Tibial artery (tissue), 4 donors: ENCODE measurements at regions not wholly inside any gene's neighbourhood (a gene's known extent, or its start where the extent isn't known, plus 50 kb on each side); places are given as distances from the start of the nearest gene placed in this dataset.

ENCODE experiments used
- DNase-seq, 2 donors: peaks; one replicate each; pipeline ENCODE4 v3.0.0-alpha.2; 2019
- H3K27ac ChIP-seq, 2 donors: fragments of 200-600 bp; sonication (generic) in 1 of 2; 1 replicate in 1 of 2; 2 replicates in 1 of 2; pipeline ENCODE4 v1.5.1; 2018 to 2019; ENCODE audit warnings: mild to moderate bottlenecking in 1 of 2
- H3K27me3 ChIP-seq, 2 donors: fragments of 200-600 bp; sonication (generic) in 1 of 2; one replicate each; pipeline versions ENCODE4 v1.5.1 to v1.6.0; 2016 to 2019
- H3K36me3 ChIP-seq, 3 donors: fragments of 200-600 bp; sonication (generic) in 2 of 3; one replicate each; pipeline ENCODE4 v1.5.1; 2016 to 2019; ENCODE audit warnings: mild to moderate bottlenecking in 2 of 3
- H3K4me1 ChIP-seq, 4 donors: fragments of 200-600 bp; sonication (generic) in 2 of 4; 1 replicate in 3 of 4; 2 replicates in 1 of 4; pipeline ENCODE4 v1.5.1; 2016 to 2019
- H3K4me3 ChIP-seq, 2 donors: fragments of 200-600 bp; sonication (generic) in 1 of 2; 1 replicate in 1 of 2; 2 replicates in 1 of 2; pipeline ENCODE4 v1.5.1; 2018 to 2019; ENCODE audit warnings: mild to moderate bottlenecking in 2 of 2
- H3K9me3 ChIP-seq, 3 donors: fragments of 200-600 bp; sonication (generic) in 1 of 3; one replicate each; pipeline ENCODE4 v1.5.1; 2016 to 2019
- intact Hi-C: fragments of 100-400 bp; cut with DNase I; formaldehyde crosslinking; loops from one replicate; pipeline ENCODE4 v1.15.0; 2023; ENCODE audit warnings: low total_unique reads
- TF ChIP-seq, protein P1 (sequence below), 2 experiments: fragments of 200-600 bp in 1 of 2; fragments of 450-650 bp in 1 of 2; IDR thresholded peaks; one replicate each; pipeline ENCODE4 v1.5.1; 2017 to 2019; ENCODE audit warnings: antibody characterized with exemption in 2 of 2, mild to moderate bottlenecking in 1 of 2, moderate library complexity in 1 of 2

DNA sequence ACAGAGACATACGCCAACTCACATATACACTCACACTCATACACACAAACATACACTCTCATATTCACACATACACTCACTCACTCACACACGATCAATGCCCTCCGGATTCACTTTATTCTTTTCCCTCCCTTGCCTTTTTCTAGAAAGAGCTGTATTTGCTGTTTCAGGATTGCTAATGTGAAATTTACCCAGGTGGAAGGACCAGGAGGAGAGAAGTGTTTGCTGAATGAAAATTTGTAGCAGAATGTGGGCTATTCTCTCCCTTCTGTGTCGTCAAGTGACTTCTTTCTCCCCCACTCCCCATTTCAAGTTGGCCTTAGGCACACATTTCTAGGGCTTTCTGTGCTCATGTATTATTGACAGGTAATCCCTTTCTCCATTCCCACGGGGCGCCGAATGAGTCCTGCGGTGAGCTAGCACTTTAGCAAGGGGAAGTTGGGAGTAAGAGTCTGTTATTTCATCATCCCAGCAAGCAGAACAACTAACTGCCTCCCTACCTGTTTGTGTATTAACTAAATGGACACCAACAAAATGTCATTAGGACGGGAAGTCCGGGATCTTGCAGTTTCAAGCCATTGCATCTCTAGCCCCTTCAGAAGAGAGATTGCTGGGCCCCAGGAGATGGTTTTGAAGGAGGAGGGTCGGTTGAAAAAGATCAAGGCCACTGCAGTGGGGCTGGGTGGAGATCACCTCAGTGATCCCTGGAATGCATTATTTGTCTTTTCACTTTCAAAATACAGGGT lies 97.1 kb upstream of the TAF11L2 start:
- no peaks in the 10 kb centered on the region for H3K9me3 ChIP-seq
- no peak overlapping the region for H3K27ac ChIP-seq
- H3K36me3 ChIP-seq = no peaks in the 10 kb centered on the region
- H3K4me1 ChIP-seq = peaks cover 0 to 4% (median 0%) of the 10 kb centered on the region in 4 donors
- no peak for DNase-seq
- TF ChIP-seq, protein P1, sequence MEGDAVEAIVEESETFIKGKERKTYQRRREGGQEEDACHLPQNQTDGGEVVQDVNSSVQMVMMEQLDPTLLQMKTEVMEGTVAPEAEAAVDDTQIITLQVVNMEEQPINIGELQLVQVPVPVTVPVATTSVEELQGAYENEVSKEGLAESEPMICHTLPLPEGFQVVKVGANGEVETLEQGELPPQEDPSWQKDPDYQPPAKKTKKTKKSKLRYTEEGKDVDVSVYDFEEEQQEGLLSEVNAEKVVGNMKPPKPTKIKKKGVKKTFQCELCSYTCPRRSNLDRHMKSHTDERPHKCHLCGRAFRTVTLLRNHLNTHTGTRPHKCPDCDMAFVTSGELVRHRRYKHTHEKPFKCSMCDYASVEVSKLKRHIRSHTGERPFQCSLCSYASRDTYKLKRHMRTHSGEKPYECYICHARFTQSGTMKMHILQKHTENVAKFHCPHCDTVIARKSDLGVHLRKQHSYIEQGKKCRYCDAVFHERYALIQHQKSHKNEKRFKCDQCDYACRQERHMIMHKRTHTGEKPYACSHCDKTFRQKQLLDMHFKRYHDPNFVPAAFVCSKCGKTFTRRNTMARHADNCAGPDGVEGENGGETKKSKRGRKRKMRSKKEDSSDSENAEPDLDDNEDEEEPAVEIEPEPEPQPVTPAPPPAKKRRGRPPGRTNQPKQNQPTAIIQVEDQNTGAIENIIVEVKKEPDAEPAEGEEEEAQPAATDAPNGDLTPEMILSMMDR (IDR thresholded peaks at IDR 0.05) = no peak
- intact Hi-C loops = no loop called here
- no peak overlapping the region for H3K4me3 ChIP-seq
- H3K27me3 ChIP-seq = peaks cover 0 to 29% of the 10 kb centered on the region in 2 donors

DNA sequence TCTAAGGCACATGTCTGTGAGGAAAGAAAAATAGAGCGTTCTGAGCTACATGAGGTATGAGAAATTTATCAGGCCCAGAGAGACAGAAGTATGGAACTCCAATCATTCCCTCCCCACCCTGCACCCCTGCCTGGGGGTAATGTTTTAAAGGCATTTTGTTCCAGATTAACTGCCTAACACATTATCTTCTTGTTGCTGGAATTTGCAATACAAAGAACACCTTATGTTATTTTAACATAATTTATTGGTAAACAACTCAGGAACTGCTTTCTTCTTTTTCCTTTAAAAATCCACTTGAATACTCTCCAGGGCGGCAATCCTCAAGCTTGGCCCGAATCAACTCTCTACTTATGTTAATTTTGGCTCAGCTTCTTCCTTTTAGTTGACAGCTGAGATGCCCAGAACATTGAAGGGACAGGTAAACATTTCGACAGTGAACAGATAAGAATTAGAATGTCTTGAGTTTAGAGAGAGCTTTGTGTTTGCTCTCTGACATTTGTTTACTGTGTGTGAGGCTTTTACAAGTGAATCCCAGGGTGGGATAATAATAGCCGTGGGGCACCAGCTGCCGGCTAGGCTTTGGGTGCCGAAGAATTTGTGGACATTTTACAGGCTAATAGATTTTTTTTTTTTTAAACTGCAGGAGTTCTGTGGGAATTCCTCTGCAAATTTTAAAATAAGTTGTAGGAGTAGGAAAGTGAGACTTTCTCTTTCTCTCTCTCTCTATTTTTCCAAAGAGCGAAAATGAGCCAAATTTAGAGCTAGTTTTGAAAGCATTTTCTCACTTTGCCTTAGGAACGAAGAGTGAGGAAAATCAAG lies 96.4 kb upstream of the TAF11L2 start:
- intact Hi-C loops = no loop called here
- Histone ChIP-seq H3K27ac (no peak overlapping the region), H3K9me3 (no peaks in the 10 kb centered on the region), H3K36me3 (no peaks in the 10 kb centered on the region), H3K4me1 (peaks cover 0 to 4% (median 0%) of the 10 kb centered on the region in 4 donors), H3K27me3 (peaks cover 0 to 29% of the 10 kb centered on the region in 2 donors), H3K4me3 (no peak overlapping the region)
- TF ChIP-seq, protein P1 (IDR thresholded peaks at IDR 0.05) = no peak
- DNase-seq = no peak

- DNase-seq = no peak
- intact Hi-C loops = no loop called here
These were observed 95.5 kb upstream of the TAF11L2 start for GRCh38 chr5:17402289-17403121.

GRCh38 chr5:17403695-17404490 lies 94.1 kb upstream of the TAF11L2 start:
- H3K9me3 ChIP-seq = no peaks in the 10 kb centered on the region
- TF ChIP-seq, protein P1 (IDR thresholded peaks at IDR 0.05) = no peak
- intact Hi-C loops = no loop called here
- H3K4me1 ChIP-seq = peaks cover 0 to 4% (median 0%) of the 10 kb centered on the region in 4 donors
- H3K4me3 ChIP-seq = no peak overlapping the region
- no peak overlapping the region for H3K27ac ChIP-seq
- no peaks in the 10 kb centered on the region for H3K36me3 ChIP-seq
- H3K27me3 ChIP-seq = peaks cover 0 to 25% of the 10 kb centered on the region in 2 donors
- DNase-seq = no peak

More at GRCh38 chr5:17402289-17403121, 95.5 kb upstream of the TAF11L2 start:
- Histone ChIP-seq H3K27ac (no peak overlapping the region), H3K27me3 (peaks cover 0 to 26% of the 10 kb centered on the region in 2 donors), H3K4me3 (no peak overlapping the region), H3K9me3 (no peaks in the 10 kb centered on the region), H3K36me3 (no peaks in the 10 kb centered on the region), H3K4me1 (peaks cover 0 to 4% (median 0%) of the 10 kb centered on the region in 4 donors)
- TF ChIP-seq, protein P1 (IDR thresholded peaks at IDR 0.05) = no peak

- TF ChIP-seq, protein P1 (IDR thresholded peaks at IDR 0.05) = no peak
- no peak for DNase-seq
- H3K4me3 ChIP-seq = no peak overlapping the region
- no peaks in the 10 kb centered on the region for H3K9me3 ChIP-seq
- H3K27me3 ChIP-seq = peaks cover 0 to 21% of the 10 kb centered on the region in 2 donors
- intact Hi-C loops = no loop called here
- no peak overlapping the region for H3K27ac ChIP-seq
- H3K4me1 ChIP-seq = peaks cover 0 to 4% (median 0%) of the 10 kb centered on the region in 4 donors
- no peaks in the 10 kb centered on the region for H3K36me3 ChIP-seq
These were observed 92.1 kb upstream of the TAF11L2 start for GRCh38 chr5:17405976-17406375.
